ENCODE measurements at regions not wholly inside any gene's neighbourhood (a gene's known extent, or its start where the extent isn't known, plus 50 kb on each side); places are given as distances from the start of the nearest gene placed in this dataset.

GRCh38 chr21:25342816-25343215 lies 264.5 kb downstream of the MRPL39 start:
- TF ChIP-seq, protein P1, sequence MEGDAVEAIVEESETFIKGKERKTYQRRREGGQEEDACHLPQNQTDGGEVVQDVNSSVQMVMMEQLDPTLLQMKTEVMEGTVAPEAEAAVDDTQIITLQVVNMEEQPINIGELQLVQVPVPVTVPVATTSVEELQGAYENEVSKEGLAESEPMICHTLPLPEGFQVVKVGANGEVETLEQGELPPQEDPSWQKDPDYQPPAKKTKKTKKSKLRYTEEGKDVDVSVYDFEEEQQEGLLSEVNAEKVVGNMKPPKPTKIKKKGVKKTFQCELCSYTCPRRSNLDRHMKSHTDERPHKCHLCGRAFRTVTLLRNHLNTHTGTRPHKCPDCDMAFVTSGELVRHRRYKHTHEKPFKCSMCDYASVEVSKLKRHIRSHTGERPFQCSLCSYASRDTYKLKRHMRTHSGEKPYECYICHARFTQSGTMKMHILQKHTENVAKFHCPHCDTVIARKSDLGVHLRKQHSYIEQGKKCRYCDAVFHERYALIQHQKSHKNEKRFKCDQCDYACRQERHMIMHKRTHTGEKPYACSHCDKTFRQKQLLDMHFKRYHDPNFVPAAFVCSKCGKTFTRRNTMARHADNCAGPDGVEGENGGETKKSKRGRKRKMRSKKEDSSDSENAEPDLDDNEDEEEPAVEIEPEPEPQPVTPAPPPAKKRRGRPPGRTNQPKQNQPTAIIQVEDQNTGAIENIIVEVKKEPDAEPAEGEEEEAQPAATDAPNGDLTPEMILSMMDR (conservative IDR thresholded peaks at IDR 0.05; ENCODE audit: low read depth, low read length) = no peak
- no peak for DNase-seq (ENCODE audit: low read depth)
- H3K4me3 ChIP-seq (ENCODE audit: low read length) = no peak overlapping the region

GRCh38 chr21:25341981-25342380 lies 265.3 kb downstream of the MRPL39 start:
- TF ChIP-seq, protein P1 (conservative IDR thresholded peaks at IDR 0.05; ENCODE audit: low read depth, low read length) = no peak
- DNase-seq (ENCODE audit: low read depth) = no peak
- H3K4me3 ChIP-seq (ENCODE audit: low read length) = no peak overlapping the region

DNA sequence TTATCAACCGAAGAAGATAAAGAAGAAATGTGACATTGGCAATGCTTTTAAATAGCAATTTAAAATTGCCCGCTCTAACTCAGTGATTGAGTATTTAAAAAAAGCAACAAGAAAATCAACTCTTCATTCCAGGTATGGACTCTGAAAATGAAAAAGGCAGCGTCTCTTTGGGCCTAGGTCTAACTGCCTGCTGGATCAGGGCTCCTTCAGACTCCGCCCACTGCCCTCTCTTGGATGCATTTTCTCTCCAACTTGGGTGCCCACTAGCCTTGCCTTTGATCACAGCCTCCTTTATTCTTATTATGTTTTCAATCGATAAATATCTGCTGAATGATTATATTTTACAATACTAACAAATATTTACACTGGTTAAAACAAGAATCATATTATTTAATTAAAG lies 268.9 kb downstream of the MRPL39 start:
- TF ChIP-seq, protein P1 (conservative IDR thresholded peaks at IDR 0.05; ENCODE audit: low read depth, low read length) = no peak
- no peak overlapping the region for H3K4me3 ChIP-seq (ENCODE audit: low read length)
- DNase-seq (ENCODE audit: low read depth) = no peak

GRCh38 chr21:25334046-25334730 lies 273.1 kb downstream of the MRPL39 start:
- DNase-seq (ENCODE audit: low read depth) = no peak
- no peak overlapping the region for H3K4me3 ChIP-seq (ENCODE audit: low read length)
- TF ChIP-seq, protein P1 (conservative IDR thresholded peaks at IDR 0.05; ENCODE audit: low read depth, low read length) = no peak

DNA sequence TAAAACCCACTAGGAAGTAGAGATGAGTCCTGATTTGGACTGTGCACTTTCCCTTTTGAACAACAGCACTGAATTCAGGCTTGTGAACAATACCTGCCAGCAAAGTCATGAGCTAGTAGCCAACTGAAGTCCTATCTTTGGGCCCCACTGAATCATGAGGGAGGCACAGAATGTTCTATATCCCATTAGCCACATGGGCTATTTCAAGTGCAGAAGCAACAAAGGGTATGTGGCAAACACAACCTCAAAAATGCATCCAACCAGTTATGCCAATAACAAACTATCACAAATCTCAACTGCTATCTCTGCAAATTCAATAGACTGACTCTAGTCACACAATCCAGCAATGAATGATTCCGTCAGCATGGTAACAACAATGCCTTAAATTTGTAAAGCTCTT lies 276.0 kb downstream of the MRPL39 start:
- TF ChIP-seq, protein P1 (conservative IDR thresholded peaks at IDR 0.05; ENCODE audit: low read depth, low read length) = no peak
- H3K4me3 ChIP-seq (ENCODE audit: low read length) = no peak overlapping the region
- no peak for DNase-seq (ENCODE audit: low read depth)

DNA sequence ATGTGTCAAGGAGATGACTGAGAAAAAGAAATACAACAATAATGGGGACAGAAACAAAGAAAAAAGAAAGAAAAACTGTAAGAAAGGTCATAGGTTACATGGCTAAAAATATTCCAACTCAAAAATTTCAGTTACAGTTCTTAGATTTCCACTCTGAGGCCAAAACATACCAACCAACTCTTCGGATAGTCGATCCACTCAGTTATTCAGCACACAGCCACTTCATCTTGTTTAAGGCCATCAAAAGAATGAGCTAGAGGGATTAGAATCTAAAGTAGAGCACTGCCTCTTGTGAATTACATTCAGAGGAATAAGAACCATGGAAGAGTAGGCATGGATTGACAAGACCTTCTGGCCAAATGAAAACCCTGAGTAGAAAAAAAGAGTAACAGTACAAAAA lies 277.0 kb downstream of the MRPL39 start:
- TF ChIP-seq, protein P1 (conservative IDR thresholded peaks at IDR 0.05; ENCODE audit: low read depth, low read length) = no peak
- no peak overlapping the region for H3K4me3 ChIP-seq (ENCODE audit: low read length)
- DNase-seq (ENCODE audit: low read depth) = peak; percentile 36

DNA sequence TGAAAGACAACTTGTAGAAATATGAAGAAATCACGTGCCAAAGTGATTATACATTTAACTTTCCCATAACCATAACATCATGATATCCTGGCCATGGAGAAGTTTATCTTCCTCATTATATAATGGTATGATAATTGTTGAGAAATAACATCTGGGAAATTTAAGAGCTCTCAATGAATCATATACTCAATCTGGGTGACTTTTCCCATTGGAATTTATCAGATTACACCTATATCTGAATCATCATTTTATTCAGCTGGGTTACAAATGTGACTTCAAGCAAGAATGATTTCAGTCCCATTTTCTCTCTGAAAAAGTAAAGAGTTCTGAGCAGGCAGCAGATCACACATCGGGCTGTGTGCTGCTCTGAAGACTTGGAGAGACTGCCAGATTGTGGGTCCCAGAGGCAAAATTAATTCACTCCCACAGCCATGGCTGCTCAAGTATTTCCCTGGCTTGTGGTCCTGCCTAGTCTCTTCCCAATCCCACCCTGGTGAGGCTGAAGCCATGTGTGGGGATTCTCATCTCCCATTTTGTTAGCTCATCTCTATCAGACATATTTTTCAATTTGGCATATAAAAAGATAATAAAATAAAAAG lies 278.0 kb downstream of the MRPL39 start:
- TF ChIP-seq, protein P1 (conservative IDR thresholded peaks at IDR 0.05; ENCODE audit: low read depth, low read length) = no peak
- no peak overlapping the region for H3K4me3 ChIP-seq (ENCODE audit: low read length)
- no peak for DNase-seq (ENCODE audit: low read depth)

All from retinal pigment epithelial cell (primary cell).